Fibroblast of skin of right quadriceps (primary cell): ENCODE measurements at regions not wholly inside any gene's neighbourhood (a gene's known extent, or its start where the extent isn't known, plus 50 kb on each side); places are given as distances from the start of the nearest gene placed in this dataset.

Source experiments
- DNase-seq: peaks from one replicate; pipeline ENCODE4 v3.0.0-alpha.2; 2013

DNA sequence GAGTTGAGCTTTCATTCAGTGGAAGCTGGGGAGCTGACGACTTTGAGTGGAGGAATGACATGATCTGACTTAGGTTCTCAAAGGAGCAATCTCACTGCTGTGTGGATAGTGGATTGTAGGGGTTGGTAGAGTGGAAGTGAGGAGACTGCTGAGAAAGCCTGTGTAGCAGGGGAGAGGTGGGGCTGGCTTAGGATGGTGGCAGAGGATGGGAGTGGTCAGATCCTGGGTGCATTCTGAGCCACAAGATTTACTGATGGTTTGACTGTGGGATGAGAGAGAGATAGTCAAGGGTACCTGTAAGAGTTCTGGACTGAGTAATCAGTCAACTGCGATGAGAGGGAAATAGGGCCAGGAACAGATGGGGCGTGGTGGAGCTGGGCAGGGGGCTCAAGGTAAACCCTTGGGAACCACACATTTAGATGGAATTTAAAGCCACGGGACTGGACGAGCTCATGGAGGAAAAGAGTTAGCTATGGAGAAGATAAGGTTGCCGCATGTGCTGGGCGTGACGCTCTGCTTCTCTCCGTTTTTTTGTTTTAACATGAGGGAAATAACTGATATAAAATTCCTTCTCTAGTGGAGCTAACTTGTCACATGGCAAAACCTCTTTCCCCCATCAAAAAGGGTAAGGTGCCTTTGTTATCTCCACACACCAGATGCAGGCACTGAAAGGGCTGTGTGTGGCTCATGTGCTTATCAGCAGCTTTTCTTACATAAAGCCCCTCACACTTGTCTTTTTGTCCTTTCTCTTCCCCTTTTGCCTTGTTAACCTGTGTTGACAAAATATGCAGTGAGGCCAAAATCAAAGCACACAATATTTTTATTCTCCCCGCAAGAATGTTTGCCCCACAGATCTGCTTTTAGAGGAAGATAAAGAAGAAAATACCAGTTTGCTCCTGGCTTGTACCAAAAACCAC is 379.8 kb downstream of the TSN start:
- DNase-seq, result no peak

DNA sequence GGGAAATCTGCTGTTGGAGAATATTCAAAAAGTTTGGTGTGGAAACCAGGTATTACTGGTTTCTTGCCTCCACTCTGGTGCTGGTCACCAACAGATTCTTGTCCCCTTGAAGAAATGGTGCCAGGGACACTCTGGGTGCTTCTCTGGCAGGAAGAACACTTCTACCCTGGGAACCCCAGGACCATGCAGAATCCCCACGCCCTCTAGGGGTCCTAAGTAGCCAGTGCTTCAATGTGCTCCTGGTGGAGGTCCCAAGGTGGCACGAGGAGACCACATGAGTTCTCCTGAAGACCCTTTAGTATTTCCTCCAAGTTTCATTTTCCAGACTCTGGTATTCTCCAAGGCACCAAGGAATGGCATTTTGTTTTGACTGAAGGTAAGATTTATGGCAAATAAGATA is 380.6 kb downstream of the TSN start:
- DNase-seq, result no peak

DNA sequence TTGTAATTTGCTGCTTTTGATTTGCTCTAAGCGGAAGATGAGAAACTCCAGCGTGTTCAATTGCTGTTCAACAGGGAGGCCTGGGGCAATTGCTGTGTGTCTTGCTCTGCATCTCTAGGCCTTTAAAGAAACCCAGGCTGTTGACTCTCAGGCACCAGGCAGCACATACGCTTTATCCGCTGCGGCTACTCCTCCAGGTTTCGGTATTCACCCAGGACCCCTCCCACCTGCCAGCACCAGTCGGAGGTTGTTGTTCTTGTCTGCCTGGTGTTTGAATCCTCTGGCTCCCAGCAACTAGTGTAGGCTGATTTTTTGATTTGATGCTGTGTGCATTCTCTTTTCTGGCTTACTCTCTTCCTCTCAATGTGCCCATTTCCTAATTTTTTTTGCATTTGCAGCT is 383.1 kb downstream of the TSN start:
- no peak for DNase-seq

DNA sequence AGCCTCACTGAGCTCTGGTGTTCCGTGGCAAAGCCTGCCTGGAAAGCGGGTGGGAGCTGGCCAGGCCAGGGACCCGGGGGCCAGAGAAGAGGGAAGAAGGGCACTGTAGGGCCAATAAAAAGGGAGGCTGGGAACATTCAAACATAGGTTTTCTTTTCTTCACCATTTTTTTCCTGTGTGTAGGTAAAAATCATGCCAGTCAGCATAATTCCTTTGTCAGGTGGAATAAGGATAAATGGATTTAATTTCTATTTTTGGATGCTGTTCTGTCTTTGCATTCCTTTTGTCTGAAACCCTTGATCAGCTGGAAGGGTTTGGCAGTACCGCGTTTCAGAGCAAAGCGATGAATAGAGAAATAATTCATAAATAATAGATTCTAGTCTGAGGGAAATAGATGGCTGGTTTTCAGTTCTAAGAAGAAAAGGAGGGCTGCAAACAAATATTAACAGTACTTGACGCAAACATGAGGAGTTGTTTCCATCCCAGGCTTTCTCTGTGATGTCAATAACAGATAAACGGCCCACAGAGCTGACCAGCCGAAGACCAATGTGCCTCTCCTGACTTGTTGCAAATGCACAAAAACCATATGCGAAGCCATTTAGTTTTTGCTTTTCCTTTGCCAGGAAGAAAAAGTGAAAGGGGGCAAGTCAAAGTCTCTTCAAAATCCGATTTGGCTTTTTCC is 384.4 kb downstream of the TSN start:
- no peak for DNase-seq

DNA sequence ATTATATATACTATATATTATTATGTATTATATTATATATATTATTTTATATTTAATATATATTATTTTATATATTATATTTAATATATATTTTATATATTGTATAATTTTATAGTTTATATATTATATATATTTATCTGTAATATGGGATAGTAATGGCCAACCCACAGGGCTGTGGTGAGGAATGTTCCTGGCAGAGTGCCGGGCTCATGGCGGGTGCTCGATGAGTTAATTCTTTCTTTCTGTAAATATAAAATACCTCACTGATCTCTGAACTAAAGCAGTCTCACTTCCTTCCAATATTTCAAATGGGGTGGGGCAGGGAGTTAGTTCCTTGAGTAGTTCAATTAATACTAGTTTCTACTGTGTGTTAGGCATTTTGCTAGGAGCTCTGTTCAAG is 389.4 kb downstream of the TSN start:
- DNase-seq, result no peak

DNA sequence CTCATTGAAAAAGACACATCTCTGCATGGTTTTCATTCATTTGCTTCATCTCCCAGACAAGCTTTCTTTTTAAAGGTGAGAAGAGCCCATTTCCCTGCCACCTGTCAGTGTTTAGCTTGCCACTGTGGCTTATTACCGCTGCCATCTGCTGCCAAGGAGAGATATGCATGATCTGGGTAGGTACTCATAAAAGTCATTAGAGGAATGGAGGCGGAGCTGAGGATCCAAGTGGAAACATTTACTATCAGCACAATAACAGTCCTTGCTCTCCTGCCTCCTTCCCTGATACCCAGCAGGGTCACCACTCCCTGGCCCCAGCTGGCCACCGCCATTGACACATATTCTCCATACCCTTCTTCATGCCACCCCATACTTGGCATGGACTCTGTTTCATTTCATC is 390.4 kb downstream of the TSN start:
- no peak for DNase-seq

DNA sequence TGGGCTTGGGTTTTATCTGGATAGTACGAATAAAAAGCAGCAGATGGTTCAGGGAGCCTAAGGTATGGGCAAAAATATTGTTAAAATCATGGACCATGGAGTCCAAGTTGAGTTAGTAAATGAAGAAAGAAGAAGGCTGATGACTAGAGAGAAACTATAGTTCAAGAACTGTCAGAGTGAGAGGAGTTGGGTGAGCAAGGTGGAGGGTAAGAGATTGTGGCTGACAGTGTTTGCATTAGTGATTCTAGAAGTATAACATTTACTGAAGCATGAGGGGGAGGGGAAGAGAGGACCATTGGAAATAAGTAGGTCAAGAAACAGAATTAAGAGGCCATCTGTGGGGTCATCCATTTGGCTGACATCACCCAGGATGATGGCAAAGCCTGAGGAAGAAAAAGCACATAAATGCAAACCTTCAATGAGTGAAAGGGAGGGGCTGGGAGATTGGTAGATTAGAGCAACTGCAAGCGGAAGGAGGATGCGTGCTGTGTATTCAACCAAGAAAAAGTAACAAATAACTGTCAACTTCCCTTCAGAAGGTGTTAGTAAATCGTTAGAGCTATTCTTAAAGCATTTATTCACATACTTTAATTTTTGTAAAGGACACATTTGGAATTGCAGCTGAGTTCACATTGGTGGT is 392.8 kb downstream of the TSN start:
- DNase-seq, result no peak

DNA sequence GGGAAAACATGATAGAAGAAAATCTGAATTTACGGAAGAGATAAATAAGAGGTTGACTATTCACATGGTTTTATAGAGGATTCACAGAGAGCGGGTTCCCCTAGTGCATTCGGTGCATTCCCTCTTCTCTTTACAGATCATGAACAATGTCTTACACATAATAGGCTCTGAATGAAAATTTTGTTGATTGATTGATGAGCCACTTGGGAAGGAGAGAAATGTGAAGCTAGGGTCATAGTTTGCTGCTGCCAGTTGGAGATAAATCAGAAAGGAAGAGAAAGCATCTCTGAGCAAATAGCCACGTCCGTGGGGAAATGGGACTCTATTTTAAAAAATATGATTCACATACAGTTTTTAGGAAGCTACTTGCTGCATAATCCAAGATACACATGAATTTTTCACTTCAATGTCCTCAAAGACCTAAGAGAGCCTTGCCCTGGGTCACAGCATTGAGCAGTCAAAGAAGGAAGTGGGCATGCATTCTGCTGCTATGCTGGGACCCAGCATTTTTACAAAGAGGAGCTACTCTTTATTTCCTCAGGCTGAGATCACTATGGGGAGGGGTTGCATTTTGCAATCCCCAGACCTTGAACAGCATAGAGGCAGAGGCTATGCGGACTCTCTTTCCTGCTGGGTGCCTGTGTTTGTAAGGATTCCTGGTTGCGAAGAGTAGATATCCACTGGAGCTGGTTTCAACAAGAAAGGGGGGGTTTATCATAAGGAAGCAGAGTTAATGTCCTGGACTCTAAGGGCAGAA is 395.3 kb downstream of the TSN start:
- no peak for DNase-seq

DNA sequence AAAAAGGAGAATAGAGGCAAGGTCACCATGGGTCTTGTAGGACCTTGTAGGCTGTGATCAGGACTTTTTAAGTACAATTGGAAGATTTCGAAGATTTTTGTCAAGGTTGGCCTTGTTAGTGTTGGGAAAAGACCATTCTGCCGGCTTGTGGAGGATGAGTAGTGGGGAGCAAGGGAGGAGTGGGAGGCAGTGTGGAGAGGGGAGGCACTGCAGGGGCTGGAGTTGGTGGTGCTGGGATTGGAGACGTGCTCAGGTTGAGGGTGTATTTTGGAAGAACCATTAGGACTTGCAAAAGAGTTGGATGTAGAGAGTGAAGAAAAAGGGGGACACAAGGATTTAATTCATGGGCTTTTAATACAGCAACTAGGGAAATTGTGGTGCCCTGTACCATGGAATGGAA is 397.1 kb downstream of the TSN start:
- no peak for DNase-seq

DNA sequence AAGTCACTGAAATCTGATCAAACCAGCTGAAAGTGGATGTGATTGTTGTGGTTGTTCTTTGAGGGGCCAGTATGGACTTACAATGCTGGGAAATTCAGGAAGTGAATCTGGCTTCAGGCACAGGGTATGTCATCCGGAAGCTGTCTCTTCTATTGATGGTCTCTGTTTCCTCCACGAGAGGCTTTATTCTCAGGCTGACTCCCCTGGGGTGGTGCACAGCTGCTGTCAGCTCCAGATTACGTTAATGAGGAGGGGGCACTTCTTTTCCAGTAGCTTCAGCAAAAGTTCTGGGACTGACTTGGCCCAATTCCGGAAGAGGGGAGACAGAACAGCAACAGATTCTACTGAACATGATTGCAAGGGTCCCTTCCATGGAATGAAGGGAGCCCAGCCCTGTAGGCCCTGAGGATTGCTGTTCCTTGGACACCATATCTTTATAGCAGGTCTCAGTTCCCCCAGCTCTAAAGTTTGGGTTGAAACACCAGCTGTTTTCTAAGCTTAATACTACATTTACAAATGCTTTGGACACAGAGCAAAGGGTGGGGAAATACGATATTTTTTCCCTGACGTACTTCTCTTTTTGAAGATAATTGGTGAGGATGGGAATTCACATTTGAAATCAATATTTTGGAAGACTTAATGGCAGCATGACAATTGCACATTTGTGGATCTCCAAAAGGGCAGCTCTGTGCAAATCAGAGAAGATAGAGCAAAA is 400.9 kb downstream of the TSN start:
- DNase-seq, result no peak

DNA sequence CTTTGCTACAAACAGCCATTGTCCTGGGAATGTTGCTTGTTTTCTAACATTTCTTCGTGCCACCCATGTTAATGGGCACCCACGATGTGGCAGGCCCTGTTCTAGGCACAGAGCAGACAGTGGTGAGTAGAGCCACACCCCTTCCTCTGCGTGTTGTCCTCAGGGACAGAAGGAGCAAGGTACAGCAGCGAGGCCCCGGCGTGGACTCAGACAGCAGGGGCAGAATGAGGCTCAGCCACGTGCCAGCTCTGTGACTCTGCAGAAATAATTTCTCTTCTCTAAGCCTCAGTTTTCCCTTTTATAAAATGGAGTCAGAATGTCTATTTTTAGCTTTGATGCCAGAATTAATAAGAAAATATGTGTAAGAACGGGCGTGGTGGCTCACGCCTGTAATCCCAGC is 401.7 kb downstream of the TSN start:
- no peak for DNase-seq

DNA sequence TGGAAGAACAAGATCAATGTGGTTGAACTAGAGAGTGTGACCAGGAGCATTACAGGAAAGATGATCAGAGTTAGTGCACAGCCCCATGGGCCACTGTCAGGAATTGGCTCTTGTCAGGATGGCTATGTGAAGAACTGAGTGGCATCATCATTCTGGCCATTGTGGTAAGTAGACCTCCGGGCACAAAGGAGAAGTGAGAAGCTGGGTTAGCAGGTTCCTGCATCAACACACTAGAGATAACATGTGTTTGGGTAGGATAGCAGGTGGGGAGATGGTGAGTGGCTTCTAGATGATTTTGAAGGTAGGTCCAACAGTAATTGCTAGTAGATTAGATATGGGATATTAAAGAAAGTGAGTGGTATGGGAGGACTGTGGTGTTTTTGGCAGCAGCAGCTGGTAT is 408.2 kb downstream of the TSN start:
- DNase-seq, result no peak

DNA sequence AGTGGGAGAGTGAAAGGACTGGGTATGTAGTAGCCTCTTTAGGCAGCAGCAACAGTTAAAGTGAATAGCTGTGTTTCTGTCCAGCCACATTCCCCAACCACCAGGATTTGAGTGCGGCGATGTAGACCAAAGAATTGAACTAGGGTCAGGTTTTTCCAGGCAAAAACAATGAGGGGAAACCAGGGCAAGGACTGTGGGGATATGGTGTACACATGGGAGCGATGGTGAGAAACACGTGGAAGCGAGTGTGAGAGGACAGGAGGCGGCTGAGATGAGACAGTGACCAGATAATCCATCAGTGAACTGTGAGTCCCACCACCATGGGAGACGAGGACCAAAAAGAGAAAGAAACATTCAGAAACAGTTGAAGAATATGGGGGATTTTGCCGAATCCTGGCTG is 409.5 kb downstream of the TSN start:
- DNase-seq, result no peak

DNA sequence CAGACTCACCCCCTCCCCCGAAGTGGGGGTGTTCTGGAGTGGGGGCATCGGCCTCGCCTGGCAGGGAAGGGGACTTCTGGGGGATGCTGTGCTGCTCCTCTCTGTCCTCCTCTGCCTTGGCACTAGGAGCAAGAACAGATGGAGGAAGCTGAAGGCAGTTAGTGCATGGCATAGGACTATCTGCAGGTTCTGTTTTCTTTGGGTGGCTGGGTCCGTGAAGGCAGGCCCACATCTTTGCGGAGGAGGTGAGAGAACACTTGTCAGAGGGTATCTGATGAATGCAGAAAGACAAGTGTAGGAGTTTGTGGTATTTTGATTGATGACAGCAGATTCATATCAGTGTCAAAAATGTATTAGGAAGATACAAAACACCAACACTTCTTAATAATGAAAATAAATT is 411.4 kb downstream of the TSN start:
- no peak for DNase-seq

DNA sequence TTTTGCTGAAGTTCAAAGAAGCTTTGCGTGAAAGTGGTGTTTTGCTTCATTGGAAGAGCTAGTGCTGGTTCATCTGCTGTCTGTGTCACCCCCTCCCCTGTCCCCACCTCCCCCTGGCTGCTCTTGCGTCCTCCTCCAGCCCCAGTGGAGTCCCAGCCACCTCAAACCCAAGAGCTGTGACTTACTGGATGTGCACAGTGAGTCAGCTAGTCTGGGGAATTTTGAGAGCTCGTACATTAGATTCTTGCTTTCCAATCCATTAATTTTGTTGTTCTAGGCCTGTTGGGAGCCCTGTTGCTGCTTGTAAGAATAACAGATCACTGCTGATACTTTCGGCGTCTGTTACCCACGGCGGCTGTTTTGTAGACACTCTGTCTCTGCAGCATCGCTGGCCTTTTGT is 412.1 kb downstream of the TSN start:
- DNase-seq, result no peak

DNA sequence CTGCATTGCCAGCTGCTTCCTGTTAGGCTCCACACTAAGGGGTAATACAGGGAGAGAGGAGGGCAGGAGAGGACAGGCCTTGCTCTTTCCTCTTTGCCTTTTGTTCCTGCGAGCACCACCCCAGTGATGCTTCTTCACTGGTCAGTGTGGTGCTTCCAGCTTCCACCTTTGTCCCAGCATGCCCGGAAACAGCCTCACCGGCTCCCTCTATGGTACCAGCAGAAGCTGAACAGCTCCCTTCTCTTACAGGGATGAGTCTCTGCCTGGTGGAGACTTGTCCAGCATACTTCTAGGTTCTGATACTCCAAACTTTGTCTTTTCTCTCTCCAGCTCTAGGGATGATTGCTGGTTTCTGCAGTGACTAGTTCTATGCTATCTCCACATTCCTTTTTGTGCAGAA is 413.3 kb downstream of the TSN start:
- no peak for DNase-seq

DNA sequence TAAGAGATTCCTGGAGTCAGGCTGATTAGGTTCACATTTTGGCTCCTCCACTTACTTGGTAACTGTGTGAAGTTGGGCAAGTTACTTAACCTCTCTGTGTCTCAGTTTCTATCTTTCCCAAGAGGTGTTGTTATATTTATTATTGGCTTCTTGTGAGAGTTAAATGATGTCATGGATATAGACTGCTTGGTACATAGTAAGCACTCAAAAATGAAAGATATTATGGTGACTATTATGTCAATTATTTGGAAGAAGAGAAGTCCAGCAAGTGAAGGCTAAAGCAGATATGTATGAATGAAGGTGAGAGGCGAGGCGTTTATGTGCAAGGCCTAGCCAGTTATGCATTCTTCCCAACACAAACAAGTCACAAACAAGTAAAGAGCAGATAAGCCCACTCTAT is 417.4 kb downstream of the TSN start:
- DNase-seq, result no peak

DNA sequence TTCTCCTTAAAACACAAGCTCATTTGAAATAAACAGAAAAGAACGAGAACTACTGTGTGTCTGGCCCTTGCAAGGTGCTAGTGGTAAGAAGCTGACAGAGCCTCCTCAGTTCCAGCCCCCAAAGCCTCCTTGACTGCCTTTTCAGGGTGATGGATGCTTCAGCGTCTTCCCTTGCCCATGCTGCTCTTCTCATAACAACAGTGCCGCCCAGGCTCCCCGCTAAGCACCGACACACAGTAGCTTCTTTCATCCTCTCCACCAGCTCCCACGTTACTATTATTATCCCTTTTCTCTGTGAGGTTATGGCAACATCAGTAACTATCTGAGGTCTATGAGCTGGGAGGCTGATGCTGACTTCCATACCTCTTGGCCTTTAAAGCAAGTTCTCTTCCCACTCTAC is 418.6 kb downstream of the TSN start:
- no peak for DNase-seq

DNA sequence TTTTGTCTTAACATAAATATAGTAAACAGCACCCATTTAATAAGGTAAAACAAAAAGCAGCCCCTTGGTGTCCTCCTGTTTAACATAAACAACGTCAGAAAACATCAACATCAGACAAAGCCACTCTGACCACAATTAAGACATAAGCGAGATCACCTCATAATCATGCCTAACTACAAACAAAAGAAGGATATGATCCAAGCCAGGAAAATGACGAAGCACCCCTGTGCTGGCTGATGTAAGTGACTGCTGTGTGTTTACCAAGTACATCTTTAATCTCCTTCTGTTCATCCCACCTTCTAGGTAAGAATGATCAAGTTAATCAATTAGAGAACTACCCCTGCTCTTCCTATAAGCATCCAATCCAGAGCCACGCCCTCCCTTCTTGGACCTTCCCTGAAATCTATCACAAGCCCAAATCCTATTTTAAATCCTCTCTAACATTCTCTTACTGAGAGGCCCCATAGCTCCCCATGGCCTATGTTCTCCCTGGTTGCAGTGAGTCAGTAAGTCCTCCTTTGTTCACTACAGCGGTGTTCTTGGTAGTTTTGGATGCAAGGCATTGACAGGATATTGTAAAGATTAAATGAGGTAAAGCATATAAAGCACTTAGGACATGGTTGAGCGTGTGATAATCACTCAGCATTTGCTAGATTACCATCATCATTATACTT is 424.2 kb downstream of the TSN start:
- DNase-seq, result no peak

DNA sequence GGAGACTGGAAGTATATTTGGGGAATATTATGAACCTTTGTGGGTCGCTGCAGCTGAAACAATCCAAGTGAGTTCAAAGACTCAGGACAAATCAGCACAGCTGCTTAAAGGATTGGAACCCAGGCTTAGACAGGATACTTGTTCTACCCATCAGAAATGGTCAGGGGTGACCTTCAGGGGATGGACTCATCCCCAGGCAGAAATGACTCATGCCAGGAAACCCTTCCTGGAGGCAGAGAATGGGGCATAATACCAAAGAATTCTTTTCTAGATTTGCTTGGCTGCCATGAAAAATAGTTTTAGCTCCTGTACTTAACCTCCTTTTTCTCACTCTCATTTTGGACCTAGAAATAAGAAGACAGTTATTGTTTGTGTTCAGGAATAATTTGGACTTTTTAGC is 425.5 kb downstream of the TSN start:
- DNase-seq, result no peak

DNA sequence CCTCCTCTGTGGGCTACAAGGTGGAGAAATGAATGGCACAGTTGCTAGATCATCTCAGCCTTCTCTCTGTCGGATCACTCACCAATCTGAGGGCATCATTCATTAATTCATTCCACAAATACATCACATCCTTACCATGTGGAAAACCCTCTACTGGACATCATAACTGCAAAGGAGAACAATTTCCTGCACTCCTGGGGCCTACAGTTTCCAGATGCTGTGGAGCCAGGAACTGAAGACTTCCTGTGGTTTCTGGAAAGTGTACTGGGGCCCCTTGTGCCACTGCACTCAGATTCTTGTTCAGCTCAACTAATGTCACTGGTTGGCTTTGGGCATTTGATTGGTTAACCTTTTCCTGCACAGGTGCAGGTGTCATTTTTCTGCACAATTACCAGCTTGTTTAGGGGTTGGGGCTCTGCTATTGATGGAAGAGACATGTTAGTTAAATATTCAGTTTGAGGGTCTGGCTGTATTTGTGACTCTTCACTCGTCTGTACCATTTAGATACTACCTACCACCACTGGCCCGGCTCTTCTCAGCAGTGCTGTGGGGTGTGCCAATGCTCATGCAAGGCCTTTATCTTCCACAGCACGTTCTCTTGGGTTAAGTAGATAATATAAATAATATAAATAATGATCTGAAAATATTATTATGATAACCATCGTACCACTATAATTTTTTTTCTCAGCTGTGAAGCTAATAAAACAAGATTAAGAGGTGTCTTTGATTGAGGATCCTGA is 427.3 kb downstream of the TSN start:
- no peak for DNase-seq
